ENCODE measurements at regions not wholly inside any gene's neighbourhood (a gene's known extent, or its start where the extent isn't known, plus 50 kb on each side); places are given as distances from the start of the nearest gene placed in this dataset.
A peak's percentile ranks its signal among the peaks of the same experiment; 100 is the strongest.

DNA sequence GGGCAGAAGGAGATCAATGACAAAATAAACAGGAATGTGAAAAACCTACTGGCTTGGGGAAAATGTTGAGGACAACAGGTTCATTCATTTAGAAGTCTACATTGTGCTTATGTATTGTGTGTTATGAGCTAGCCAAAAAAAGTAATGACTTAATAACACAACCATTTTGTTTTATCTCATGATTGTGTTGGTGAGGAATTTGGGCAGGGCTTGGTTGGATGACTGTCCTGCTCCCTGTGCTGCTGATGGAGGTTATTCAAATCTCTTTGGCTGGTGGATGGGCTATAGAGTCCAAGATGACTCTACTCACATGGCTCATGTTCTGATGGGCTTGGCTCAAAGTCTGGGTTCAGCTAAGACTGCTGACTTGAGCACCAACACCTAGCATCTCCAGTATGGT, 116.3 kb downstream of the HS3ST1 start:
- Histone ChIP-seq H3K27me3 (no peaks in the 10 kb centered on the region), H3K4me1 (no peaks in the 10 kb centered on the region), H3K36me3 (no peaks in the 10 kb centered on the region), H3K27ac (no peak overlapping the region), H3K9me3 (no peaks in the 10 kb centered on the region), H3K4me3 (no peak overlapping the region)
- ATAC-seq (peak in 1 of 2 donors; percentile 33), DNase-seq (no peak)
- in situ Hi-C loops (cut with MboI; ENCODE audit: low sequenced_read_pairs in 4 of 4) (no loop called here), intact Hi-C loops (cut with DNase I; ENCODE audit: low total_unique reads) (no loop called here)
- TF ChIP-seq CTCF (IDR thresholded peaks at IDR 0.05 in 4 of 5, conservative IDR thresholded peaks at IDR 0.05 in 1 of 5): no peak
- no peak for TF ChIP-seq POLR2A (IDR thresholded peaks at IDR 0.05)

DNA sequence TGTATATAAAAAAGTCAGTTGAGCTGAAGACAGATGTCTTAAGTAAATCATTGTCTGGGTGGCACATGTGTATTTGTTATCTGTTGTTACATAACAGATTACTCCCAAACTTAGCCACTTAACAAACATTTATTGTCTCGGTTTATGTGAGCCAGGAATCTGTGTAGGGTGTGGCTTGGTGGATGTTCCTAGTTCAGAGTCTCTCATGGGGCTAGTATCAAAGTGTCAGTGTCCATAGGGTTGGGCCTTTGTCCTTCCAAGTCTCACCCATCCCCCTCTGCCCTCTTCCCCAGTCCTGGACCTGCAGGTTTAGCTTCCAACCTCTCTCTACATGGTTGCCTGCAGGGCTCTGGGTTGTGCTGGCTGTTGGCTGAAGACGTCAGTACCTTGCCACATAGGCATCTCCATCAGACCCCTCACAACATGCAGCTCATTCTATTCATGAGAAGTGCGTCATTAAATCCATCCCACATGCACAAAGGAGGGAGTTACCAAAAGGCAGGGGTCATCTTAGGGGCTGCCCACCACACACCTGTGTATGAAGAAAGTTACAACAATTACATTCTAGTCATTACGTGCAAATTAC, 127.5 kb downstream of the HS3ST1 start:
- no peaks in the 10 kb centered on the region for H3K9me3 ChIP-seq
- intact Hi-C loops (cut with DNase I; ENCODE audit: low total_unique reads) (no loop called here), in situ Hi-C loops (cut with MboI; ENCODE audit: low sequenced_read_pairs in 4 of 4) (no loop called here)
- TF ChIP-seq CTCF (IDR thresholded peaks at IDR 0.05 in 4 of 5, conservative IDR thresholded peaks at IDR 0.05 in 1 of 5): no peak
- TF ChIP-seq POLR2A (IDR thresholded peaks at IDR 0.05): no peak
- DNase-seq (no peak), ATAC-seq (no peak)
- no peaks in the 10 kb centered on the region for H3K36me3 ChIP-seq
- H3K27me3 ChIP-seq: no peaks in the 10 kb centered on the region
- no peaks in the 10 kb centered on the region for H3K4me1 ChIP-seq
- no peak overlapping the region for H3K4me3 ChIP-seq
- no peak overlapping the region for H3K27ac ChIP-seq

GRCh38 chr4:11299836-11300235, 128.9 kb downstream of the HS3ST1 start:
- Histone ChIP-seq H3K27ac (no peak overlapping the region), H3K9me3 (no peaks in the 10 kb centered on the region), H3K4me3 (no peak overlapping the region), H3K27me3 (no peaks in the 10 kb centered on the region), H3K36me3 (no peaks in the 10 kb centered on the region), H3K4me1 (no peaks in the 10 kb centered on the region)
- DNase-seq (no peak), ATAC-seq (no peak)
- intact Hi-C loops (cut with DNase I; ENCODE audit: low total_unique reads) (no loop called here), in situ Hi-C loops (cut with MboI; ENCODE audit: low sequenced_read_pairs in 4 of 4) (no loop called here)
- TF ChIP-seq POLR2A (IDR thresholded peaks at IDR 0.05): no peak
- no peak for TF ChIP-seq CTCF (IDR thresholded peaks at IDR 0.05 in 4 of 5, conservative IDR thresholded peaks at IDR 0.05 in 1 of 5)

GRCh38 chr4:11299016-11299415, 129.7 kb downstream of the HS3ST1 start:
- no peak for ATAC-seq
- H3K27me3 ChIP-seq: no peaks in the 10 kb centered on the region
- no peak for TF ChIP-seq POLR2A (IDR thresholded peaks at IDR 0.05)
- TF ChIP-seq CTCF (IDR thresholded peaks at IDR 0.05 in 4 of 5, conservative IDR thresholded peaks at IDR 0.05 in 1 of 5): no peak
- no peaks in the 10 kb centered on the region for H3K9me3 ChIP-seq
- H3K36me3 ChIP-seq: no peaks in the 10 kb centered on the region
- H3K27ac ChIP-seq: no peak overlapping the region
- no peaks in the 10 kb centered on the region for H3K4me1 ChIP-seq
- DNase-seq: no peak
- intact Hi-C loops (cut with DNase I; ENCODE audit: low total_unique reads): no loop called here
- no peak overlapping the region for H3K4me3 ChIP-seq
- in situ Hi-C loops (cut with MboI; ENCODE audit: low sequenced_read_pairs in 4 of 4): no loop called here

DNA sequence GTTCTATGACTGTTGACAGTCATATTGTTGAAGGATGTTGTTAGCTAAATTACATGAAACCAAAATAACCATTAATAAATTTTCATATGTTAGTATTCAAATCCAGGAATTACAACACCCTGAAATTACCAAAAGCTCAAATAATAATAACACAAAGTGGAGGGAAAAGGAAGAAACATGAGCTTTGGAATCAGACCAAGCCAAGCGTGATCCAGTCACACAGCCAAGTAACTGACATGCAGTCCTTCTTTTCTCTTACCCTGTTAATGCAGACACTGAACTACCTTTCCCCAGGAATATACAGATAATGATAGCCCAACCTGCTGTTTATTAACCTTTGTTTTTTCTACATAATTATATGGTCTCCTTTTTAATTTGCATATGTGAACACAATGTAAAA, 130.2 kb downstream of the HS3ST1 start:
- no peak overlapping the region for H3K27ac ChIP-seq
- H3K4me1 ChIP-seq: no peaks in the 10 kb centered on the region
- DNase-seq (no peak), ATAC-seq (no peak)
- intact Hi-C loops (cut with DNase I; ENCODE audit: low total_unique reads) (no loop called here), in situ Hi-C loops (cut with MboI; ENCODE audit: low sequenced_read_pairs in 4 of 4) (no loop called here)
- no peak for TF ChIP-seq POLR2A (IDR thresholded peaks at IDR 0.05)
- H3K9me3 ChIP-seq: no peaks in the 10 kb centered on the region
- no peaks in the 10 kb centered on the region for H3K27me3 ChIP-seq
- H3K4me3 ChIP-seq: no peak overlapping the region
- H3K36me3 ChIP-seq: no peaks in the 10 kb centered on the region

All from gastrocnemius medialis (tissue), 4 donors.